Gastroesophageal sphincter (tissue), 4 donors: ENCODE measurements at regions not wholly inside any gene's neighbourhood (a gene's known extent, or its start where the extent isn't known, plus 50 kb on each side); places are given as distances from the start of the nearest gene placed in this dataset.

Source experiments
- ATAC-seq: fragments of 150-250 bp; one replicate; pipeline ENCODE4 v1.9.1; 2016; ENCODE audit warnings: mild to moderate bottlenecking, moderate library complexity
- H3K27ac ChIP-seq, 4 donors: fragments of 200-600 bp; sonication (generic) in 3 of 4; 1 replicate in 3 of 4; 2 replicates in 1 of 4; pipeline ENCODE4 v1.5.1; 2016 to 2019
- H3K27me3 ChIP-seq: fragments of 200-600 bp; sonication (generic); one replicate; pipeline ENCODE4 v1.5.1; 2019
- H3K36me3 ChIP-seq, 2 donors: fragments of 200-600 bp; sonication (generic); one replicate each; pipeline ENCODE4 v1.5.1; 2019; ENCODE audit warnings: control low read depth in 1 of 2
- H3K4me1 ChIP-seq, 3 donors: fragments of 200-600 bp; sonication (generic); 1 replicate in 2 of 3; 2 replicates in 1 of 3; pipeline ENCODE4 v1.5.1; 2016 to 2019; ENCODE audit warnings: control low read depth in 2 of 3
- H3K4me3 ChIP-seq, 2 donors: fragments of 200-600 bp; sonication (generic); one replicate each; pipeline ENCODE4 v1.5.1; 2019; ENCODE audit warnings: mild to moderate bottlenecking in 1 of 2, moderate library complexity in 1 of 2
- H3K9me3 ChIP-seq, 3 donors: fragments of 200-600 bp; sonication (generic); one replicate each; pipeline ENCODE4 v1.5.1; 2017 to 2019; ENCODE audit warnings: control low read depth in 2 of 3
- CTCF ChIP-seq, 4 experiments: fragments of 200-600 bp in 2 of 4; fragments of 450-650 bp in 2 of 4; sonication (generic) in 1 of 4; IDR thresholded peaks; one replicate each; pipeline ENCODE4 v1.5.1; 2017 to 2019; ENCODE audit warnings: antibody characterized with exemption in 4 of 4, mild to moderate bottlenecking in 2 of 4, moderate library complexity in 2 of 4
- EP300 ChIP-seq: sonication (generic); formaldehyde crosslinking; IDR thresholded peaks from one replicate; pipeline ENCODE4 v1.6.1; 2017; ENCODE audit warnings: antibody characterized with exemption, mild to moderate bottlenecking
- POLR2A ChIP-seq, 2 donors: fragments of 450-650 bp; IDR thresholded peaks; one replicate each; pipeline ENCODE4 v1.6.1; 2017; ENCODE audit warnings: antibody characterized with exemption in 2 of 2, mild to moderate bottlenecking in 2 of 2, moderate library complexity in 1 of 2
- POLR2AphosphoS5 ChIP-seq: sonication (generic); formaldehyde crosslinking; IDR thresholded peaks from one replicate; pipeline ENCODE4 v1.6.1; 2017; ENCODE audit warnings: antibody characterized with exemption
- WGBS, 2 donors: methylation state at CpG; one replicate each; pipeline ENCODE4 v1.1.5; 2018; ENCODE audit warnings: low coverage in 1 of 2; 5-methylcytosine and 5-hydroxymethylcytosine counted together

GRCh38 chr4:176971576-176972115, 178.9 kb upstream of the VEGFC start:
- no peak overlapping the region for H3K27ac ChIP-seq
- H3K4me3 ChIP-seq: no peak overlapping the region
- no peaks in the 10 kb centered on the region for H3K27me3 ChIP-seq
- WGBS, 2 donors: 84 to 95% methylated on average over 6 to 7 of the region's 7 CpGs
- ATAC-seq: no peak
- H3K36me3 ChIP-seq: no peaks in the 10 kb centered on the region
- H3K9me3 ChIP-seq: no peaks in the 10 kb centered on the region
- H3K4me1 ChIP-seq: no peaks in the 10 kb centered on the region
- TF ChIP-seq EP300 (no peak), POLR2A (IDR thresholded peaks at IDR 0.05) (no peak), POLR2AphosphoS5 (no peak), CTCF (IDR thresholded peaks at IDR 0.05) (no peak)

- Histone ChIP-seq H3K27me3 (no peaks in the 10 kb centered on the region), H3K4me3 (no peak overlapping the region), H3K4me1 (no peaks in the 10 kb centered on the region), H3K36me3 (no peaks in the 10 kb centered on the region), H3K9me3 (no peaks in the 10 kb centered on the region), H3K27ac (no peak overlapping the region)
- ATAC-seq: no peak
- 25 to 79% methylated on average over 1 of the region's 1 CpG for WGBS, 2 donors
- no peak for TF ChIP-seq POLR2A (IDR thresholded peaks at IDR 0.05)
- no peak for TF ChIP-seq EP300
- TF ChIP-seq POLR2AphosphoS5: no peak
- TF ChIP-seq CTCF (IDR thresholded peaks at IDR 0.05): no peak
Observed at GRCh38 chr4:176979416-176979815, 186.7 kb upstream of the VEGFC start.

GRCh38 chr4:176981074-176981473, 188.4 kb upstream of the VEGFC start:
- H3K27ac ChIP-seq: peak overlapping the region in 1 of 4 donors; percentile 61
- no peak for ATAC-seq
- H3K27me3 ChIP-seq: no peaks in the 10 kb centered on the region
- no peaks in the 10 kb centered on the region for H3K4me1 ChIP-seq
- no peak overlapping the region for H3K4me3 ChIP-seq
- TF ChIP-seq CTCF (IDR thresholded peaks at IDR 0.05) (no peak), POLR2AphosphoS5 (no peak), EP300 (no peak), POLR2A (IDR thresholded peaks at IDR 0.05) (no peak)
- no peaks in the 10 kb centered on the region for H3K36me3 ChIP-seq
- no peaks in the 10 kb centered on the region for H3K9me3 ChIP-seq

GRCh38 chr4:176981551-176981950, 188.8 kb upstream of the VEGFC start:
- H3K9me3 ChIP-seq: no peaks in the 10 kb centered on the region

More at GRCh38 chr4:176981551-176981950, 188.8 kb upstream of the VEGFC start:
- no peak for TF ChIP-seq POLR2A (IDR thresholded peaks at IDR 0.05)
- no peak for TF ChIP-seq POLR2AphosphoS5
- TF ChIP-seq EP300: no peak
- no peak for TF ChIP-seq CTCF (IDR thresholded peaks at IDR 0.05)
- H3K4me1 ChIP-seq: no peaks in the 10 kb centered on the region
- H3K27me3 ChIP-seq: no peaks in the 10 kb centered on the region
- ATAC-seq: peak; percentile 85
- H3K27ac ChIP-seq: peak overlapping the region in 3 of 4 donors; percentile 17 to 61 (median 28)
- WGBS, 2 donors: 61 to 92% methylated on average over 2 of the region's 2 CpGs
- H3K36me3 ChIP-seq: no peaks in the 10 kb centered on the region
- H3K4me3 ChIP-seq: no peak overlapping the region
